Left lobe of liver (tissue), 2 donors: ENCODE measurements at regions not wholly inside any gene's neighbourhood (a gene's known extent, or its start where the extent isn't known, plus 50 kb on each side); places are given as distances from the start of the nearest gene placed in this dataset.

Experiments
- ATAC-seq: fragments of 200-7000 bp; cut with Tn5 transposase; one replicate; pipeline ENCODE4 v1.9.1; 2020; ENCODE audit warnings: mild to moderate bottlenecking, moderate library complexity
- DNase-seq: peaks from one replicate; pipeline ENCODE4 v3.0.0-alpha.2; 2020; ENCODE audit warnings: low spot score
- donor health status: DM: no; HTN: no; CAD: no; lungs with moderate emphysema.
- donor health status: DM: no; HTN: yes; CAD: no.

DNA sequence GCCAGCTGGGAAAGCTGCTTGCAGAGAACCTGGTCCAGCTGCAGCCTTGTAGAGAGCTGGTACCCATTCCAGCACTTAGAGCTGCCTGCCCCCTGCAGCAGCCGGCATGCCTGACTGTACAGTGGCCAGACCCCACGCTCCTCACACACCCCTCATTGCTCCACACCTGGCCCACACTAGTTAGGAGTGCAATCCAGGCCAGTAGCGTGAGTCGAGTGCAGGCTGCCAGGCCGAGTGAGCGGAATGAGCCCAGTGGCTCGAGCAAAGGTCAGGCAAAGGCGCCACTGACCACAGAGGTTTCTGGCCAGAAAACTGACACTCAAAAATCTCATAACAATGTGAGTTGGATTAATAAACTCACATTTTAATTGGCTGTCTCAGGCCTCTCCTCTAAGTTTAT, 921.7 kb upstream of the KCND2 start:
- ATAC-seq = peak; percentile 98
- DNase-seq = peak; percentile 89

DNA sequence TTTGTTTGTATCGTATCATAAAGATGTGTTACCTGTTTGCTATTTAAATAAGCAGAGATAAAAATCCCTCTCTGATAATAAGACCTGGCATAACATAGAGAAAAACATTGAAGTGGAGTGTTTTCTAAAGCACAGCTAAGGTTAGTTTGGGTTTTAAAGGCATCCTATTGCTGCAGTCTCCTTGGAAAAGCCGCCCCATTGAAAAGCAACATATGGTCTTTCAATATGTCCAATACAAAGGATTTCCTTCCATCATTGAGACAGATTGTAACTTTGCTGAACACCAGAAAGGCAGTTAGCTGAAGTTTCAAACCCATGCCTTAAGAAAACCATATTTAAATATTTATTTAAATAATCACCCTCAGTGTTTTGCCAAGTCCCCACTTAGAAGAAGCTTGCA, 898.5 kb upstream of the KCND2 start:
- DNase-seq = no peak
- ATAC-seq = no peak

DNA sequence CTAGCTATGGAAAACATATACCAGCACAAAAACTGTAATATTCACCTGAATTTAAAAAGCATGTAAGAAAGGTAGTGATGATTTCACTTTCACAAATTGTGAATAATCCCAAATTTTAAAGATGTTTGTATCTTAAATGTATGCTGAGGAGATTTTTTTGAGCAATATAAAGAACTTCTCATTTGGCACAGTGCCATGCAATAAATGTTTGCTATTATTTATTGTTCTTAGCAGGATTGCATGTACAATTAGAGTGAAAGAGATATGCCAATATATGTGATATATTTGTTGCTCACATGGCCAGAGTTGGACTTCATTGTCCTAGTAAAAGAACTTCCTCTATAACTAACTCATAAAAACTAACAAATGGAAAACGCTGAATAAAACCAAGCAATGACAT, 895.1 kb upstream of the KCND2 start:
- ATAC-seq (no peak), DNase-seq (no peak)

GRCh38 chr7:119382726-119383125, 890.2 kb upstream of the KCND2 start:
- ATAC-seq = no peak
- no peak for DNase-seq

DNA sequence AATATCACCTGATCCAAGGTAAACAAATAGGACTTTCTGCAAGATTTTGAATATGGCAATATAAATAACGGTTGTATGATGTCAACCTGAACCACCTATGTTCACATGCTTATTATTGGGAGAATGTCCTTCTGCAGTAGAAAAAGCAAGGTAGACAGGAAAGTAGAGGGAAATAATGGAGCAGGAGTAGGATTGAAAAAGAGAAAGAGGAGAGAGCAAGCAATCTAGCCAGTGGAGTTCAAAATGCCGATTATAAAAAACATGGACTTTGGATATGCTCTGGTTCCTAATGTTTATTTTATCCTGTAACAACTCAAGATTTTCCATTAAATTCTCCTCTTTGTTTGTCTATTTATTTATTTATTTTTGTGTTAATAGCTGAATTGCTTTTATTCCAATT, 878.0 kb upstream of the KCND2 start:
- ATAC-seq = peak; percentile 89
- no peak for DNase-seq

DNA sequence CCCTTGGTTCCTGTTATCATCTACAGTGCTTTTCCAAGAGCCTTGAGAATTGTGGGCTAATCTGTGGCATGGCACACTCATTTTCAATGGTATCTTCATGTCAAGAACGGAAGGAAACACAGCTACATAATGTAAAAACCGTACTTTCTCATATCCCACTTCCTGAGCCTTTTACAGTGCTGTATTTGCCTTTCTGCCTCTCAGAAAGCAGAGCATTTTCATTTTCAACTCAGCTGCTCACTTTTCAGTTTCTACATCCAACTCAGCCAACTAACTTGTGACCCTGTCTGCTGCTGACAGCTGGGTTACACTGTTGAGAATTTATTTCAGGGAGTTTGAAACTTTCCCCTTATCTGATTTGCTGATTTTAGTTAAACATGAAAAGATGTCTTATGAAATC, 875.8 kb upstream of the KCND2 start:
- peak; percentile 49 for ATAC-seq
- DNase-seq = no peak

DNA sequence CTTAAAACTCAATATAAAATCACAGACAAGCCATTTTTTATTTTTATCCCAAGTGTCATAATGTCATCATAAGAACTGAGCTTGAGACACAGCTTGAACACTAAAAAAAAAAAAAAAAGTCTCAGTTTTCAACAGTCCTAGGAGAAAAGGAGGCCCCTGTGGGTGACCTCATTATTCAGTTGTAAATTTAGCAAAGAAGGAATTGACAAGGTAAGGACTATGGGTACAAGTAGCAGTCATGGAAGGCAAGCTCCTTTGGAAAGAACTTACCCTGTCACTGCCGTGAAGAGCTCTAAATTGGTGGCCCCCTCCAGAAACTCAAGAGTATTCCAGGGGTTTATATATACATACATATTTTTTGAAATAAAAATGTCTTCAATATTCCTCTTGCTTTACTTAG, 864.4 kb upstream of the KCND2 start:
- ATAC-seq (no peak), DNase-seq (no peak)

DNA sequence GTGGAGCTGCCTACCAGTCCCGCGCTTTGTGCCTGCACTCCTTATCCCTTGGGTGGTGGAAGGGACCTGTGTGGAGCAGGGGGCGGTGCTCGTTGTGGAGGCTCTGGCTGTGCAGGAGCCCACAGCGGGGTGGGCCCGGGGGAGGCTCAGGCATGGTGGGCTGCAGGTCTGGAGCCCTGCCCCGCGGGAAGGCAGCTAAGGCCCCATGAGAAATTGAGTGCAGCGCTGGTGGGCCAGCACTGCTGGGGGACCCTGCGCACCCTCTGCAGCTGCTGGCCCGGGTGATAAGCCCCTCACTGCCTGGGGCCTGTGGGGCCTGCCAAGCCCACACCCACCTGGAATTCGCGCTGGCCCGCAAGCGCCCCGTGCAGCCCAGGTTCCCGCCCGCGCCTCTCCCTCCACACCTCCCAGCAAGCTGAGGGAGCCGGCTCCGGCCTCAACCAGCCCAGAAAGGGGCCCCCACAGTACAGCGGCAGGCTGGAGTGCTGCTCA, 859.6 kb upstream of the KCND2 start:
- DNase-seq (no peak), ATAC-seq (no peak)

GRCh38 chr7:119415682-119416081, 857.3 kb upstream of the KCND2 start:
- DNase-seq = no peak
- no peak for ATAC-seq

DNA sequence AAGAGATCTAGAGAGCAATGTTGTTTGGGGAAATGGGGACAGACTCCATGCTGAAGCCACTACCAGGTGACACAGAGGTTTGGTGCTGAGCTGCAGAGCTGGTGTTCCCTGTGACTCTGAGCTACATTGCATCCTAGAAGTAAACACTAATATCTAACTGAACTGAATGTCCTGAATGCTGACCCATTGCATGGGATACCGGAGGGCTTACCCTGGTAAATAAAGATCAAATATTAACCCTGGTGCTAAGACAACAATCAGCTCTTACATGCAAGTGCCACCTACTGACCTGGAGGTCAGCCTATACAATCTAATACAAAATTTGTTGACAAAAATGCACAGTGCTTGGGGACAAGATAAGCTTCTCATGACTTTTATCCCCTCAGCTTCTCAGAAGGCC, 851.3 kb upstream of the KCND2 start:
- no peak for DNase-seq
- peak; percentile 95 for ATAC-seq

DNA sequence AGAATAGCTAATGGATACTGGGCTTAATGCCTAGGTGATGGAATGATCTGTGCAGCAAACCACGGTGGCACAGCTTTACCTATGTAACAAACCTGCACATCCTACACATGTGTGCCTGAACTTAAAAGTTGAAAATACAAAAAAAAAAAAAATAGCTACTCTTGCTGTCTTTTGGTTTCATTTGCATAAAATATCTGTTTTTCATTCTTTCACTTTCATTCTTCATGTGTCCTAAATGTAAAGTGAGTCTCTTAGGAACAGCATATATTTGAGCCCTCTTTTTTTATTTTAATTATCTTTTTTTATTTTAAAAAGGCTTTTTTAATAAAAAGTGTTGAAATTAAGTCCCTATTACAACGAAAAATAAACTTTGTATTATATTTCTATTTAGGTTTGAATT, 836.1 kb upstream of the KCND2 start:
- no peak for DNase-seq
- ATAC-seq = no peak

- ATAC-seq (peak; percentile 50), DNase-seq (no peak)
Measured at GRCh38 chr7:119438315-119438714, 834.7 kb upstream of the KCND2 start.

- DNase-seq = no peak
- ATAC-seq = peak; percentile 65
Measured at GRCh38 chr7:119439192-119439591, 833.8 kb upstream of the KCND2 start.

DNA sequence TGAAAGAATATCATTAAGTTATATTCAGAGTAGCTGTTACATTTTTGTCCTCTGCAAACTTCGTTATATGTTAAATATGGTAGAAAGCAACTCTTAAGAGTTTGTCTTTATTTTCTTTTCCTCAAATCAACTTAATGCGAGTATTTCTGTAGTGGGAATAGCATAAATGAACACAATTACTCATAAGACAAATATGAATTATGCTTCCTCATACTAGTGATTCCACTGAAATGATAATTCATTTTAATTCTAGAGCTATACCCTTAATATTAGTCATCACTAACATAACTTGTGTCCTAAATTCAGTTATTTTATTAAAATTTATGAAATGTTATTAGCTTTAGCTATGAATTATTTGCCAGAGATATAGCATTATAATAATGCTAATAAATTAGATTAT, 820.6 kb upstream of the KCND2 start:
- DNase-seq (no peak), ATAC-seq (no peak)

DNA sequence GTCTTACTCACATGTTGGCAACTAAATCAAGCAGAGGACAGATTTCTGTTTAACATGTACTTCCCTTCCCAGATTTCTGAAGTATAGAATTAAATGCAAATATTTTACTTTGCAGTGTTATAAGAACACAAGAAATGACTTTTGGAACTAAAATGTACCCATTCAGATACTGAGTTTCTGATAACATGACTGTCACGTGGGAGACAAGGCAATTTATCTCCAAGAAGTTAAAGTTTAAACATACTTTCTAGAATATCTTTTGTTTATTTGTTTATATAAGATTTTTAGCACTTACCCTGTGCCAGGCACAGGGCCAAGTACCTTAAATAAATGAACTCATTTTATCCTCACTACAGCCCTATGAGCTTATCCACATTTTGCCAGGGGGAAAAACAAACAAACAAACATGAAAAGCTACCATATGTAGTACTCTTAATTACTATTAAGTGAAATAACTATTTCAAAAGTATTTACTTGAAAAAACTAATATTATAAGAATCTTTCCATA, 807.1 kb upstream of the KCND2 start:
- DNase-seq = no peak
- ATAC-seq = no peak

DNA sequence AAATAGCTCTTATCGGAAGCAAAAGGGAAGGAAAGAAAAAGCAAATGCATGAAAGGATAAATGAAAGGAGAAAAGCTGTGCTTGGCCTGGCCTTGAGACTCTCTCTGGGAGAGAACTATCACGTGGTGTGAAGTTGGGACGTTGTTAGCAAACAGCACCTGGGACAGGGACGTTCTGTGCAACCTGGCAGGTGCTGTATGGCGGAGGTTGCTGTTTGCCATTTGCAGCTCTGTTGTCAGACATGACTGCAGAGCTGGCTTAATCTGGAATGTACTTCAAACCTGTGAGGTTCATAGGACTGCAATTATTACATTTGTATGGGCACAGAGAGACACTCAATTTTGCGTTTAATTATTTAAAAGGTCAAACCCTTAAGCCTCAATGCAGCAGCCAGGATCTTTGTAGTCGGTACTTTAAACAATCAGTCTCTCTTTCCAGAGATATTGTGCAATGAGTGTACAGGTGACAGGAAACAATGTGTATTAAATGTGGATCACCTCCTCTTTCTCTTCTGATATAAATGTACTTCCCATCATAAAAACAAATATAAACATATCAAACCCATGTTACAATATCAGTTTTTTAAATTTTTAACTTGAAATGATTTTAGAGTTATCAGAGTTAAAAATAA, 800.5 kb upstream of the KCND2 start:
- peak; percentile 98 for ATAC-seq
- DNase-seq = peak; percentile 72

GRCh38 chr7:119482209-119482608, 790.8 kb upstream of the KCND2 start:
- DNase-seq = peak; percentile 59
- ATAC-seq = peak; percentile 99

DNA sequence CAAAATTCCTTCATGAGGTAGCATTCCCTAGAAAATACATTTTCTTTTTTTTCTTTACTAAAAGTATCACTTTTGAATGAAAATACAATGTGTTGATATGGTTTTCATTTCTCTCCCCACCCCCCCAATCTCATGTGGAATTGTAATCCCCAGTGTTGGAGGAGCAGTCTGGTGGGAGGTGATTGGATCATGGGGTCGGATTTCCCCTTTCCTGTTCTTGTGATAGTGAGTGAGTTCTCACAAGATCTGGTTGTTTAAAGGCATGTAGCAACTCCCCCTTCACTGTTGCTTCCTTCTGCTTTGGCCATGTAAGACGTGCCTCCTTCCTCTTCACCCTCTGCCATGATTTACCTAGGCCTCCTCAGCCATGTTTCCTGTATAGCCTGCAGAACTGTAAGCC, 790.3 kb upstream of the KCND2 start:
- ATAC-seq (no peak), DNase-seq (no peak)

DNA sequence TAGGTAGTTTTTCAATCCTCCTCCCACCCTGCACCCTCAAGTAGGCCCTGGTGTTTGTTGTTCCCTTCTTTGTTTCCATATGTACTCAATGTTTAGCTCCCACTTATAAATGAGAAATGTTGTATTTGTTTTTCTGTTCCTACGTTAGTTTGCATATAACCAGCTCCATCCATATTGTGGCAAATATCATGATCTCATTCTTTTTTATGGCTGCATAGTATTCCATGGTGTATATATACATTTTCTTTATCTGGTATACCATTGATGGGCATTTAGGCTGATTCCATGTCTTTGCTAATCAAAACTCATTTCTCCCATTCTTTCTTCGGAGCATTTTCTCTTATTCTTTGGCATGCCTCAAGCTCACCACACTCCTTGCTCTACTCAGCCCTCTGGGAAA, 789.6 kb upstream of the KCND2 start:
- ATAC-seq = no peak

GRCh38 chr7:119514326-119514725, 758.6 kb upstream of the KCND2 start:
- ATAC-seq (peak; percentile 66), DNase-seq (no peak)

More for the DNA sequence above, 789.6 kb upstream of the KCND2 start:
- no peak for DNase-seq

GRCh38 chr7:119515214-119515613, 757.8 kb upstream of the KCND2 start:
- ATAC-seq (peak; percentile 63), DNase-seq (no peak)

DNA sequence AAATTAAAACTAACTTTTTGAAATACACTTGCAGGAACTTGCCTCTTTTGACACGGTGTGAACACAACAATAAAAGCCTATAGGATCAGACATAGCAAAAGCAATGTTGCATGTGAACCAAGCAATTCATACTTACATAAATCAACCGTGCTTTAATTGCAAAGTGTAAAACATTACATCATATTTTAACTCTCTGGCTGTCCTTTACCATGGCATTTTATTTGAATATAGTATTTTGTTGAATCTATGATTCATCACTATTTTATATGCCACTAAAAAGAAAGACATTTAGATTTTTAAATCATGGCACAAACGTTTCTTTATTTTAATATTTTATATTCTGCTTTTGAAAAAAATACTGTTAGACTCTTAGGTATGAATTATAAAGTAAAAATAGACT, 757.0 kb upstream of the KCND2 start:
- no peak for ATAC-seq
- no peak for DNase-seq

DNA sequence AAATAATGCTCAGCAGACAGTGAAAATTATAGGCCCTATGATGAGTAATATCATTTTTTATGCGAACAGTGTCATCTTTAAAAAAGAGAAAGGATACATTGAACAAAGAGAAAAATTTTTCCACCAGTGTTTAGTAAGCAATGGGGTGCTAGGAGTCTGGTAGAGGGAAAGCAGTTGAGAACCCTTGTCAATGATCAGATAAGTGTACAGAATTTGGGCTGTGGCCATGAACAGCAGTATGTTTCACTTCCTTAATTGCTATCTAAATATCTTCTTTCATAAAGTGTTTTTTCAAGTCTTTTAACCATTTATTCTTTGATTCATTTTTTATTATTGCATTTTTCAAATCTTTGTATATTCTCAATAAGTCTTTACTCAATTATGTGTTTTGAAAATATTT, 750.7 kb upstream of the KCND2 start:
- ATAC-seq = no peak

More for the DNA sequence above, 750.7 kb upstream of the KCND2 start:
- no peak for DNase-seq
